GM23338 (cell line): ENCODE measurements at regions not wholly inside any gene's neighbourhood (a gene's known extent, or its start where the extent isn't known, plus 50 kb on each side); places are given as distances from the start of the nearest gene placed in this dataset.

Source experiments
- ATAC-seq: fragments of 200-7000 bp; cut with Tn5 transposase; 3 replicates; pipeline ENCODE4 v1.9.1; 2020
- DNase-seq: peaks from one replicate; pipeline ENCODE4 v3.0.0-alpha.2; 2015; ENCODE audit warnings: low spot score
- H2AFZ ChIP-seq: fragments of 200-600 bp; sonication (generic); 2 replicates; pipeline ENCODE4 v1.8.0; 2016; ENCODE audit warnings: antibody characterized with exemption, mild to moderate bottlenecking, moderate library complexity
- H3F3A ChIP-seq: fragments of 200-600 bp; sonication (generic); replicated peaks from 2 replicates; pipeline ENCODE4 v1.8.0; 2017; ENCODE audit warnings: antibody characterized with exemption, mixed run types, low read depth
- H3K27ac ChIP-seq: fragments of 200-600 bp; sonication (generic); 2 replicates; pipeline ENCODE4 v1.6.1; 2016; ENCODE audit warnings: low read depth
- H3K27me3 ChIP-seq: fragments of 200-600 bp; sonication (generic); 2 replicates; pipeline ENCODE4 v1.8.0; 2016; ENCODE audit warnings: mild to moderate bottlenecking, mixed run types, moderate library complexity; ENCODE audit not compliant: insufficient read depth
- H3K36me3 ChIP-seq: fragments of 200-600 bp; sonication (generic); 2 replicates; pipeline ENCODE4 v1.8.0; 2016; ENCODE audit warnings: mild to moderate bottlenecking; ENCODE audit not compliant: insufficient read depth
- H3K4me1 ChIP-seq: fragments of 200-600 bp; sonication (generic); 2 replicates; pipeline ENCODE4 v1.8.0; 2016; ENCODE audit warnings: mild to moderate bottlenecking, moderate library complexity; ENCODE audit not compliant: insufficient read depth
- H3K4me2 ChIP-seq: fragments of 200-600 bp; sonication (generic); 2 replicates; pipeline ENCODE4 v1.7.1; 2017; ENCODE audit warnings: mixed run types
- H3K4me3 ChIP-seq: fragments of 200-600 bp; sonication (generic); 2 replicates; pipeline ENCODE4 v1.6.1; 2016; ENCODE audit warnings: mixed run types
- H3K79me2 ChIP-seq: fragments of 200-600 bp; sonication (generic); replicated peaks from 2 replicates; pipeline ENCODE4 v1.8.0; 2017; ENCODE audit warnings: mild to moderate bottlenecking; ENCODE audit not compliant: insufficient read depth
- H3K9me2 ChIP-seq: fragments of 200-600 bp; sonication (generic); 2 replicates; pipeline ENCODE4 v1.8.0; 2017; ENCODE audit not compliant: insufficient read depth
- H4K20me1 ChIP-seq: fragments of 200-600 bp; sonication (generic); replicated peaks from 2 replicates; pipeline ENCODE4 v1.8.0; 2017; ENCODE audit warnings: mild to moderate bottlenecking; ENCODE audit not compliant: insufficient read depth
- H3K27ac Mint-ChIP-seq: 2 replicates; pipeline ENCODE4 v1.8.0; 2020; ENCODE audit warnings: inconsistent platforms, mild to moderate bottlenecking, moderate library complexity, mixed read lengths
- H3K27me3 Mint-ChIP-seq: 3 replicates; pipeline ENCODE4 v1.8.0; 2022; ENCODE audit warnings: low read depth, mild to moderate bottlenecking, moderate library complexity, mixed read lengths, inconsistent platforms; ENCODE audit not compliant: insufficient read depth, poor library complexity
- H3K36me3 Mint-ChIP-seq: 3 replicates; pipeline ENCODE4 v1.8.0; 2021; ENCODE audit warnings: low read depth, mild to moderate bottlenecking, inconsistent platforms, moderate library complexity, mixed read lengths
- H3K4me1 Mint-ChIP-seq: 3 replicates; pipeline ENCODE4 v1.8.0; 2020; ENCODE audit warnings: mild to moderate bottlenecking, inconsistent platforms, mixed read lengths
- H3K4me3 Mint-ChIP-seq: 3 replicates; pipeline ENCODE4 v1.8.0; 2021; ENCODE audit warnings: moderate library complexity, mild to moderate bottlenecking, inconsistent platforms, mixed read lengths
- H3K9me3 Mint-ChIP-seq: 3 replicates; pipeline ENCODE4 v1.8.0; 2020; ENCODE audit warnings: moderate library complexity, mild to moderate bottlenecking, inconsistent platforms, mixed read lengths
- CREB1 ChIP-seq: fragments of 250-450 bp; sonication (Bioruptor Pico); IDR thresholded peaks from 2 replicates; pipeline ENCODE4 v1.5.0; 2020; ENCODE audit warnings: low read depth, mild to moderate bottlenecking, moderate library complexity
- CTCF ChIP-seq, 2 experiments: fragments of 200-600 bp in 1 of 2; sonication (generic) in 1 of 2; conservative IDR thresholded peaks; 2 replicates each; pipeline versions ENCODE4 v1.5.1 to v1.6.1; 2016 to 2017; ENCODE audit warnings: antibody characterized with exemption in 2 of 2, low read depth in 2 of 2, mild to moderate bottlenecking in 2 of 2, moderate library complexity in 1 of 2
- ETS1 ChIP-seq: IDR thresholded peaks from 2 replicates; pipeline ENCODE4 v1.6.1; 2016; ENCODE audit warnings: antibody characterized with exemption
- EZH2phosphoT487 ChIP-seq: fragments of 200-600 bp; sonication (generic); IDR thresholded peaks from one replicate; pipeline ENCODE4 v1.8.1; 2018; ENCODE audit warnings: antibody characterized with exemption; ENCODE audit not compliant: unreplicated experiment
- JUNB ChIP-seq: IDR thresholded peaks from one replicate; pipeline ENCODE4 v1.6.1; 2016; ENCODE audit warnings: antibody characterized with exemption; ENCODE audit not compliant: unreplicated experiment
- NANOG ChIP-seq: IDR thresholded peaks from 2 replicates; pipeline ENCODE4 v1.6.1; 2016; ENCODE audit warnings: antibody characterized with exemption, borderline replicate concordance
- POLR2AphosphoS5 ChIP-seq: IDR thresholded peaks from 2 replicates; pipeline ENCODE4 v1.6.1; 2016; ENCODE audit warnings: antibody characterized with exemption, low read depth
- REST ChIP-seq: IDR thresholded peaks from one replicate; pipeline ENCODE4 v1.6.1; 2018; ENCODE audit warnings: antibody characterized with exemption; ENCODE audit not compliant: unreplicated experiment
- STAT1 ChIP-seq: IDR thresholded peaks from one replicate; pipeline ENCODE4 v1.6.1; 2016; ENCODE audit warnings: antibody characterized with exemption; ENCODE audit not compliant: unreplicated experiment
- ZNF114 ChIP-seq: fragments of 250-450 bp; sonication (Bioruptor Pico); IDR thresholded peaks from 2 replicates; pipeline ENCODE4 v1.5.0; 2020; ENCODE audit warnings: mild to moderate bottlenecking, moderate library complexity
- ZNF331 ChIP-seq: fragments of 250-450 bp; sonication (Bioruptor Pico); IDR thresholded peaks from 2 replicates; pipeline ENCODE4 v1.5.0; 2020; ENCODE audit warnings: low read depth, mild to moderate bottlenecking, moderate library complexity
- ZNF462 ChIP-seq: fragments of 250-450 bp; sonication (Bioruptor Pico); IDR thresholded peaks from 2 replicates; pipeline ENCODE4 v1.5.0; 2020; ENCODE audit warnings: mild to moderate bottlenecking, moderate library complexity

GRCh38 chr17:20791626-20792025 lies 212.1 kb downstream of the CDRT15L2 start:
- no peaks in the 10 kb centered on the region for H3F3A ChIP-seq
- Mint-ChIP-seq H3K27ac (no peak overlapping the region), H3K4me3 (no peak overlapping the region), H3K9me3 (no peaks in the 10 kb centered on the region), H3K36me3 (no peaks in the 10 kb centered on the region), H3K27me3 (peaks cover 2% of the 10 kb centered on the region), H3K4me1 (no peaks in the 10 kb centered on the region)
- no peak overlapping the region for H2AFZ ChIP-seq
- DNase-seq: no peak
- no peaks in the 10 kb centered on the region for H4K20me1 ChIP-seq
- no peaks in the 10 kb centered on the region for H3K27me3 ChIP-seq
- no peaks in the 10 kb centered on the region for H3K36me3 ChIP-seq
- H3K27ac ChIP-seq: no peak overlapping the region
- H3K4me2 ChIP-seq: no peak overlapping the region
- no peak overlapping the region for H3K4me3 ChIP-seq
- TF ChIP-seq EZH2phosphoT487: no peak
- no peak for TF ChIP-seq ZNF114 (CRISPR knock-in tag)
- TF ChIP-seq CREB1 (CRISPR knock-in tag): no peak
- no peak for TF ChIP-seq CTCF (conservative IDR thresholded peaks at IDR 0.05; ENCODE audit: low read depth in 2 of 2)
- no peak for TF ChIP-seq STAT1
- no peak for TF ChIP-seq REST
- TF ChIP-seq ZNF331 (CRISPR knock-in tag): no peak
- TF ChIP-seq JUNB: no peak
- TF ChIP-seq ZNF462 (CRISPR knock-in tag): no peak
- TF ChIP-seq NANOG: no peak
- no peak for TF ChIP-seq POLR2AphosphoS5
- TF ChIP-seq ETS1: no peak
- ATAC-seq: no peak
- H3K4me1 ChIP-seq: no peaks in the 10 kb centered on the region
- no peaks in the 10 kb centered on the region for H3K79me2 ChIP-seq
- no peaks in the 10 kb centered on the region for H3K9me2 ChIP-seq
